GM12865 (cell line): ENCODE measurements at regions not wholly inside any gene's neighbourhood (a gene's known extent, or its start where the extent isn't known, plus 50 kb on each side); places are given as distances from the start of the nearest gene placed in this dataset.

ENCODE experiments used
- DNase-seq: peaks from one replicate; pipeline ENCODE4 v3.0.0; 2010; ENCODE audit warnings: low read depth
- H3K4me3 ChIP-seq: 2 replicates; pipeline ENCODE4 v1.5.1; 2011; ENCODE audit warnings: mild to moderate bottlenecking, low read depth, low read length, control low read depth
- TF ChIP-seq, protein P1 (sequence below): IDR thresholded peaks from 2 replicates; pipeline ENCODE4 v1.5.1; 2011; ENCODE audit warnings: low read length, control low read depth, low read depth, inconsistent platforms; ENCODE audit not compliant: insufficient read depth; ENCODE audit errors: missing control alignments

DNA sequence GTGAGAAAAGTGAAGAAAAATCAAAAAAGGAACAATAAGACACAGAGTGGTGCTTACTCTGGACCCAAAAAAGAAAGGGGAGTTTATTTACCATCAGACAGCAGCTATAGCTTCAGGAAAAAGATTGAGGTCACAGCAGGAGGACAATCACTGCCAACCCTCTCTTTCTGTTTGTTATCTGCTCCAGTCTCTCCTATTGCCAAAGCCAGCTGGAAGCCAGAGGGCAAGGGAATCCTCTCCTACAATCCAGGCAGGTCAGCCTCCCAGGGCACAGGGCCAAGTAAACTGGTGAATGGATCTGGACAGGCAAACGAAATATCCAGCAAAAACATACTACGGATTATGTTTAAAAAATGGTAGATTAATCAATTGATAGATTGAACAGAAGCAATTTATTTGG, 306.9 kb upstream of the SLIT2 start:
- H3K4me3 ChIP-seq = no peak overlapping the region
- DNase-seq = no peak
- TF ChIP-seq, protein P1, sequence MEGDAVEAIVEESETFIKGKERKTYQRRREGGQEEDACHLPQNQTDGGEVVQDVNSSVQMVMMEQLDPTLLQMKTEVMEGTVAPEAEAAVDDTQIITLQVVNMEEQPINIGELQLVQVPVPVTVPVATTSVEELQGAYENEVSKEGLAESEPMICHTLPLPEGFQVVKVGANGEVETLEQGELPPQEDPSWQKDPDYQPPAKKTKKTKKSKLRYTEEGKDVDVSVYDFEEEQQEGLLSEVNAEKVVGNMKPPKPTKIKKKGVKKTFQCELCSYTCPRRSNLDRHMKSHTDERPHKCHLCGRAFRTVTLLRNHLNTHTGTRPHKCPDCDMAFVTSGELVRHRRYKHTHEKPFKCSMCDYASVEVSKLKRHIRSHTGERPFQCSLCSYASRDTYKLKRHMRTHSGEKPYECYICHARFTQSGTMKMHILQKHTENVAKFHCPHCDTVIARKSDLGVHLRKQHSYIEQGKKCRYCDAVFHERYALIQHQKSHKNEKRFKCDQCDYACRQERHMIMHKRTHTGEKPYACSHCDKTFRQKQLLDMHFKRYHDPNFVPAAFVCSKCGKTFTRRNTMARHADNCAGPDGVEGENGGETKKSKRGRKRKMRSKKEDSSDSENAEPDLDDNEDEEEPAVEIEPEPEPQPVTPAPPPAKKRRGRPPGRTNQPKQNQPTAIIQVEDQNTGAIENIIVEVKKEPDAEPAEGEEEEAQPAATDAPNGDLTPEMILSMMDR = no peak

DNA sequence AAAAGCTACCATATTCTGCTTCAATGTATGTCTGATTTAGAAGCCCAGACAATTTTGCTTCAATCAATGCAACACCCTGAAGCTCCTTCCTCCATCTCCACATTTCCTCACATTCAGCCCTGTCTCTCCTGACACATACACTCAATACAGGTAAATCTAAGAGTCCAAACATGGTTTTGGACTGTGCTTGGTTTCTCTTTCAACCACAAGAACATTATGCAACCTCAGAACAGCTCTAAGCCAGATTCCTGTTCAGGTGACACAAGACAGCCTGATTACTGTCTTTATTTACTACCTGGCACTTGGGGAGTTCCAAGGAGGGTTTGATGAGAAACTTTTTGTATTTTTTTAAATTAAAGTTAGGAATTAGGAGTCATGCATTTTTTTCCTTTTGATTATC, 307.5 kb upstream of the SLIT2 start:
- no peak overlapping the region for H3K4me3 ChIP-seq
- TF ChIP-seq, protein P1 = no peak
- DNase-seq = no peak

DNA sequence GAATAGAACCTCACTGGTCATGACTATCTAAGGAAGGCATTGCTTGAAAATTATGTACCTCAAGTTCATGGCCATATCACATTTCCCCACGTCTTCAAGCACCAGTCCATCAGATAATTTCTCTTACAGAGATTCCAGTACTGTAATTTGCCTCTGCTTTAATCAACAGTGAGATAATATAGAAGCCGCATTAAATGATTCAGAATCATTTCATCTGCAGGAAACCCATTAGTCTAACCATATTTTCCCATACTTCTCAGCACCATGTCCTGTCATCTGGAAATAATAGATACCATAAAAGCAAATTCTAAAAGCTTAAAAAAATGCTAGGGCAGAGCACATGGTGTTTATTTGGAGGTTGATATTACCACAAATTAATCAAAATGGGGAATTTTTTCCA, 310.3 kb upstream of the SLIT2 start:
- no peak overlapping the region for H3K4me3 ChIP-seq
- TF ChIP-seq, protein P1 = no peak
- no peak for DNase-seq

DNA sequence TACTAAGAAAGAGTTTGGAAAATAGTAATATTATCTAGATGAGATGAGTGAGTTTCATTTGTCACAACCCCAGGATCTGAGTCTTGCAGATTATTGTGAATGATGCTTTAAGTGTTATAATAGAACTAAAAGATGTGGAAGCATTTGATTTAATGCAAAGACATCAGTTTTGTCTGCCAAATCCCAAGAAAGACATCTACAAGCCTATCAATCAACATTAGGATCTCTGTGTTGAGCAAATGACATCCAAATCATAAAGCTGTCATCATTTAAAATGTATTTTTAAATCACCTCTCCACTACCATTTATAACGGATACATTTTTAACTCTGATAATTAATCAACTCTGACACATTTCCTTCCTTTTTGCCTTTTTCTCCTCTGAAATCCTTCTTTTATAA, 310.8 kb upstream of the SLIT2 start:
- no peak overlapping the region for H3K4me3 ChIP-seq
- TF ChIP-seq, protein P1 = no peak
- DNase-seq = no peak

GRCh38 chr4:19936476-19936875, 315.2 kb upstream of the SLIT2 start:
- no peak for DNase-seq
- TF ChIP-seq, protein P1 = no peak
- H3K4me3 ChIP-seq = no peak overlapping the region

DNA sequence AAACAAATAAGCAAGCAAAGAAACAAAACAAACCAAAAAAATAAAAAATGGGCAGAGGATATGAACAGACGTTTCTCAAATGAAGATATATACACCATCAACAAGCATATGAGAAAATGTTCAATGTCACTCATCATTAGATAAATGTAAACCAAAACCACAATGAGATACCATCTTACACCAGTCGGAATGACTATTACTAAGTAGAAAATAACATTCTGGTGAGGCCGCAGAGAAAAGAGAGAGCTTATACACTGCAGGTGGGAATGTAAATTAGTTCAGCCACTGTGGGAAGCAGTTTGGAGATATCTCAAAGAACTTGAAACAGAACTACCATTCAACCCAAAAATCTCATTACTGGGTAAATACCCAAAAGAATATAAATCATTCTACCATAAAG, 321.0 kb upstream of the SLIT2 start:
- TF ChIP-seq, protein P1 = no peak
- DNase-seq = no peak

GRCh38 chr4:19927381-19927780, 324.3 kb upstream of the SLIT2 start:
- H3K4me3 ChIP-seq = no peak overlapping the region
- TF ChIP-seq, protein P1 = no peak
- DNase-seq = no peak

More for the DNA sequence above, 321.0 kb upstream of the SLIT2 start:
- no peak overlapping the region for H3K4me3 ChIP-seq
